Lung (tissue), 11 donors: ENCODE measurements at regions not wholly inside any gene's neighbourhood (a gene's known extent, or its start where the extent isn't known, plus 50 kb on each side); places are given as distances from the start of the nearest gene placed in this dataset.

Experiments
- ATAC-seq: fragments of 200-7000 bp; cut with Tn5 transposase; one replicate; pipeline ENCODE4 v1.9.1; 2020; ENCODE audit warnings: moderate number of reproducible peaks; ENCODE audit not compliant: insufficient read depth, low FRiP score
- DNase-seq, 3 donors: peaks; one replicate each; pipeline ENCODE4 v3.0.0-alpha.2; 2013 to 2017
- H3K27ac ChIP-seq, 2 donors: one replicate each; pipeline ENCODE4 v1.5.1; 2013; ENCODE audit warnings: mild to moderate bottlenecking in 2 of 2, moderate library complexity in 2 of 2, control low read depth in 1 of 2, inconsistent platforms in 1 of 2, low read depth in 1 of 2, low read length in 1 of 2
- H3K27me3 ChIP-seq, 3 donors: one replicate each; pipeline ENCODE4 v1.5.1; 2013; ENCODE audit warnings: low read length in 2 of 3; ENCODE audit not compliant: control insufficient read depth in 3 of 3, insufficient read depth in 3 of 3
- H3K36me3 ChIP-seq, 4 donors: one replicate each; pipeline ENCODE4 v1.5.1; 2013; ENCODE audit warnings: low read length in 4 of 4, mild to moderate bottlenecking in 1 of 4, moderate library complexity in 1 of 4; ENCODE audit not compliant: control insufficient read depth in 4 of 4, insufficient read depth in 4 of 4
- H3K4me1 ChIP-seq, 5 donors: one replicate each; pipeline ENCODE4 v1.5.1; 2013; ENCODE audit warnings: low read length in 5 of 5, mild to moderate bottlenecking in 2 of 5, moderate library complexity in 1 of 5; ENCODE audit not compliant: control insufficient read depth in 5 of 5, insufficient read depth in 5 of 5
- H3K4me3 ChIP-seq: one replicate; pipeline ENCODE4 v1.5.1; 2013; ENCODE audit warnings: mild to moderate bottlenecking, control low read depth, moderate library complexity
- H3K9ac ChIP-seq, 2 donors: one replicate each; pipeline ENCODE4 v1.5.1; 2013; ENCODE audit warnings: low read length in 2 of 2, control low read depth in 1 of 2; ENCODE audit not compliant: insufficient read depth in 1 of 2
- H3K9me3 ChIP-seq, 4 donors: one replicate each; pipeline ENCODE4 v1.5.1; 2013; ENCODE audit warnings: low read length in 3 of 4, mild to moderate bottlenecking in 1 of 4, moderate library complexity in 1 of 4; ENCODE audit not compliant: control insufficient read depth in 4 of 4, insufficient read depth in 3 of 4
- WGBS, 2 donors: extraction: QIAGEN DNeasy Blood & Tissue Kit; methylation state at CpG; one replicate each; pipeline ENCODE4 v1.1.7; 2013; 5-methylcytosine and 5-hydroxymethylcytosine counted together
- TF ChIP-seq, protein P1 (sequence below): IDR thresholded peaks from 2 replicates; pipeline ENCODE4 v1.5.1; 2012; ENCODE audit warnings: mild to moderate bottlenecking; ENCODE audit errors: control extremely low read depth, extremely low read depth
- donor health status: control.
- donor health status: control.
- donor health status: Bipolar disorder and iron deficiency.
- donor health status: healthy.
- donor health status: DM: yes; HTN: yes; CAD: no.

DNA sequence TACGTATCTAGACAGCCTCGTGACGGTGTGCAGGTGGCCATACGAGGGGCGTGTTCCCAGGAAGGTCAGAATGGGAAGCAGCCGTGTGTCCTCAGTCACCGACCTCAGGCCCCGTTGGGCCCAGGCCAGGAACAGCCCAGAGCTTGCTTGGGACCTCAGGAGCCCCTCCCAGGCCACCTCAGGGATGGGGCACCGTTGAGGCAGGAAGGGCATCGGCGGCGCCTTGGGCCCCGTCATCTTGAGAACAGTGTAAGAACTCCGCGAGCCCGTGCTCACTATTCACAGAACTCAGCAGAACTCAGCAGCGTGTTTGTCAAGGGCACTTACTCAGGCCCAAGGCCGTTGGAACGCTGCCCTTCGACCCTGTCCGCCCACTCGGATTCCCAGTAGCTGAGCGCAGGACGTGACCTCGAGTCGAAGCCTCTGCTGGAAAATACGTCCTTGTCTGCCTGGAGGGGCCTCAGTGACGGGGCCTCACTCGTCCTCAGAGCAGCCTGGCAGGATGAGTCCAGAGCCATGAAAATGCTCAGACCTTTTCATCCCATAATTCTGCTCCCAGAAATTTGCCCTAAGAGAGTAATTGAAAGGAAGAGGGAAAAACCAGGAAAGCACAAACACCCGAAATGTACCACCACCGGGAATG lies 1134.8 kb downstream of the BRD1 start:
- no peaks in the 10 kb centered on the region for H3K9me3 ChIP-seq
- TF ChIP-seq, protein P1, sequence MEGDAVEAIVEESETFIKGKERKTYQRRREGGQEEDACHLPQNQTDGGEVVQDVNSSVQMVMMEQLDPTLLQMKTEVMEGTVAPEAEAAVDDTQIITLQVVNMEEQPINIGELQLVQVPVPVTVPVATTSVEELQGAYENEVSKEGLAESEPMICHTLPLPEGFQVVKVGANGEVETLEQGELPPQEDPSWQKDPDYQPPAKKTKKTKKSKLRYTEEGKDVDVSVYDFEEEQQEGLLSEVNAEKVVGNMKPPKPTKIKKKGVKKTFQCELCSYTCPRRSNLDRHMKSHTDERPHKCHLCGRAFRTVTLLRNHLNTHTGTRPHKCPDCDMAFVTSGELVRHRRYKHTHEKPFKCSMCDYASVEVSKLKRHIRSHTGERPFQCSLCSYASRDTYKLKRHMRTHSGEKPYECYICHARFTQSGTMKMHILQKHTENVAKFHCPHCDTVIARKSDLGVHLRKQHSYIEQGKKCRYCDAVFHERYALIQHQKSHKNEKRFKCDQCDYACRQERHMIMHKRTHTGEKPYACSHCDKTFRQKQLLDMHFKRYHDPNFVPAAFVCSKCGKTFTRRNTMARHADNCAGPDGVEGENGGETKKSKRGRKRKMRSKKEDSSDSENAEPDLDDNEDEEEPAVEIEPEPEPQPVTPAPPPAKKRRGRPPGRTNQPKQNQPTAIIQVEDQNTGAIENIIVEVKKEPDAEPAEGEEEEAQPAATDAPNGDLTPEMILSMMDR, result no peak
- ATAC-seq, result no peak
- 69 to 85% methylated on average over 31 of the region's 31 CpGs for WGBS, 2 donors
- H3K4me3 ChIP-seq, result no peak overlapping the region
- no peak for DNase-seq
- H3K9ac ChIP-seq, result no peak overlapping the region
- no peaks in the 10 kb centered on the region for H3K36me3 ChIP-seq
- no peaks in the 10 kb centered on the region for H3K4me1 ChIP-seq
- H3K27ac ChIP-seq, result no peak overlapping the region
- H3K27me3 ChIP-seq, result no peaks in the 10 kb centered on the region

DNA sequence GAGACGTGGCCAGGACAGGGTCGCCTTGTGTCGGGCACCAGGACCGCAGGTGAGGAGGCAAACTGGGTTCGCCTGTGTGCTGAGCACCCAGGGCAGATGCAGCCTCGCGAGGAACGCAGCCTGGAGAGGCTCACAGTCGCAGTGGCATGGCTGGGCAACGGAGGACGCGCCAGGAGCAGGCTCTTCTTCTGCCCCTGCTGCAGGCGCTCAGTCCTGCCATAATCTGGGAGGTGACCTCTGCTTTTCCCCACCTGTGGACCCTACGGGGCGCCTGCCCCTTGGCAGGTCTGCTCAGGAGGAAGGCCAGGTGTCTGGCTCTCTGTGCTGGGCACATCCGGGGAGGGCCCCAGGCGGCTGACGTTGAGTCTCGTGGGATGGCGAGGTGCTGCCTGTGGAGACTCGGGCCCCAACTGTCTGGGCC lies 1136.2 kb downstream of the BRD1 start:
- TF ChIP-seq, protein P1, result no peak
- ATAC-seq (no peak), DNase-seq (no peak)
- H3K4me1 ChIP-seq, result no peaks in the 10 kb centered on the region
- no peaks in the 10 kb centered on the region for H3K27me3 ChIP-seq
- H3K9ac ChIP-seq, result no peak overlapping the region
- H3K9me3 ChIP-seq, result no peaks in the 10 kb centered on the region
- WGBS, 2 donors, result 93 to 94% methylated on average over 21 of the region's 21 CpGs
- H3K4me3 ChIP-seq, result no peak overlapping the region
- no peak overlapping the region for H3K27ac ChIP-seq
- H3K36me3 ChIP-seq, result no peaks in the 10 kb centered on the region

DNA sequence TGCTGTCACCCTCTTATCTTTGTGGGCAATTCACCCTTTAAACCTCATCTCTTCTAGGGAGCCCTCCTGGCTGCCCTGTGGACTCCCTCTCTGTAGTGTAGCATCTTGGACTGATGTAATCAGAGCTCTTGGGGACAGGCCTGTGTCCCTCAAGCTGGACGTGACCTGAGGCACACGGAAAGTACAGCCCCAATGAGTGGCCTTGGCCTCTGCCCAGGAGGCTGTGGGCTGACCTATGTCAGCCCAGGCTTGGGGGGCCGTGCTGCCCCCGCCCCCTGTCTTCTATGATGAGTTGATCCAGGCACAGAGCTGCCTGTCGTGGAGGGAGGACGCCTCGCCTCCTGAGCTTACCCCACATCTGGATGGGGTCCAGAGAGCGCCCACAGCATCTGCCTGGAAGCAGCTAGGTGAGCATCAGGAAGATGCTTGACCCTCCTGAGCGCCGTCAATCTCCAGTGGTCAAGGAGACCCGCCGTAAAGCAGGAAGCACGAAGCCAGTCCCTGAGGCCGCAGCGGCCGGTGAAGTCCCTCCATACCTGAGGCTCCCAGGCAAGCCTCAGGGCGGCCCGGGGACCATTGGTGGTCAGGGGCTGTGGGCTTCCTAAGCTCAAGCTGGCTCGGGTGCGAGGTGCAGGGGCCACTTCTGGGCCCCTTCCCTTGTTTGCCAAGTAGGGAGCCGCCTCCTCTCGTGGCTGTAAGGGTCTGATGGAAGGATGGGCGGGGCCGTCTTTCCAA lies 1136.9 kb downstream of the BRD1 start:
- Histone ChIP-seq H3K9ac (no peak overlapping the region), H3K27ac (no peak overlapping the region), H3K4me1 (no peaks in the 10 kb centered on the region), H3K9me3 (no peaks in the 10 kb centered on the region), H3K4me3 (no peak overlapping the region), H3K36me3 (no peaks in the 10 kb centered on the region), H3K27me3 (no peaks in the 10 kb centered on the region)
- ATAC-seq (no peak), DNase-seq (no peak)
- 86 to 90% methylated on average over 24 of the region's 24 CpGs for WGBS, 2 donors
- TF ChIP-seq, protein P1, result no peak

DNA sequence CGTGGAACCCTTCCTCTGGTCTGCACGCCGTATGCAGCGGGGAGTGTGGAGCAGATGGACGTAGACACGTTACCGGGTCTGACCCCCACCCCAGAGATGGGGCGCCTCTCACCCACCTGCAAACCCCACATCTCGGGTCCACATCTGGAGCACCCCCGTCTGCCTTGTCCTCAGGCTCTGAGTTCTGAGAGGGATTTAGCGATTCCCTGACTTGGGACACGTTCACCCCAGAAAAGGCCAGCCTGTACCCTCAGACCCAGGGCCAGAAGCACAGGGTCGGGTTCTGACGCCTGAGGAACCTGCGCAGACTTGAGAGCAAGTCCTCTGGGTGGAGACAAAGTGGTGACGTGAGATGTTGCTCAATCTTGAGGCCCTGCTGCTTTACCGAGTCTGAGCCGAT lies 1138.5 kb downstream of the BRD1 start:
- no peak overlapping the region for H3K27ac ChIP-seq
- H3K4me1 ChIP-seq, result no peaks in the 10 kb centered on the region
- no peaks in the 10 kb centered on the region for H3K36me3 ChIP-seq
- no peak overlapping the region for H3K9ac ChIP-seq
- ATAC-seq (no peak), DNase-seq (no peak)
- TF ChIP-seq, protein P1, result no peak
- H3K4me3 ChIP-seq, result no peak overlapping the region
- H3K9me3 ChIP-seq, result no peaks in the 10 kb centered on the region
- WGBS, 2 donors, result 84 to 90% methylated on average over 18 of the region's 18 CpGs
- H3K27me3 ChIP-seq, result no peaks in the 10 kb centered on the region
